HepG2 (cell line): ENCODE measurements at regions not wholly inside any gene's neighbourhood (a gene's known extent, or its start where the extent isn't known, plus 50 kb on each side); places are given as distances from the start of the nearest gene placed in this dataset.
A peak's percentile ranks its signal among the peaks of the same experiment; 100 is the strongest.

ENCODE experiments used
- ATAC-seq: fragments of 200-7000 bp; cut with Tn5 transposase; 3 replicates; pipeline ENCODE4 v1.9.1; 2020; ENCODE audit warnings: mild to moderate bottlenecking, moderate library complexity
- BruUV-seq: library from RNA; stranded (reverse); fragments of 400-500 nt; replicated peaks from 2 replicates; lab custom pipeline; 2021; lab: Mats Ljungman, UMichigan
- CTCF ChIA-PET: fragments of 300-600 bp; formaldehyde crosslinking; extraction: SDS; loops from one replicate; lab custom pipeline; 2021; ENCODE audit warnings: low total read pairs, inconsistent platforms, low intra/inter-chr PET ratio; lab: Yijun Ruan, JAX
- POLR2A ChIA-PET: fragments of 350-600 bp; sonication (Branson Sonifier 250); formaldehyde crosslinking; loops from one replicate; lab custom pipeline; 2020; ENCODE audit warnings: antibody characterized with exemption, inconsistent platforms; lab: Yijun Ruan, JAX
- DNase-seq: peaks from one replicate; pipeline ENCODE4 v3.0.0-alpha.2; 2015; ENCODE audit warnings: low spot score
- FAIRE-seq: peaks from 3 replicates; lab custom pipeline; 2011; peaks lifted over from hg19 to GRCh38; lab: Jason Lieb, UNC
- H2AFZ ChIP-seq: one replicate; pipeline ENCODE4 v1.6.1; 2011; ENCODE audit warnings: low read length, inconsistent platforms
- H3K27ac ChIP-seq: fragments of 300-600 bp; 3 replicates; pipeline ENCODE4 v1.8.0; 2011; ENCODE audit warnings: mixed run types, mild to moderate bottlenecking, mixed read lengths, low read length, inconsistent platforms; ENCODE audit not compliant: insufficient read depth; ENCODE audit errors: extremely low read length
- H3K27me3 ChIP-seq, 2 experiments: fragments of 200-600 bp in 1 of 2; 2 replicates in 1 of 2; 3 replicates in 1 of 2; pipeline versions ENCODE4 v1.6.0 to v1.8.0; 2011; ENCODE audit warnings: low read length in 2 of 2, mild to moderate bottlenecking in 2 of 2, moderate library complexity in 2 of 2, inconsistent platforms in 1 of 2; ENCODE audit not compliant: insufficient read depth in 2 of 2, control insufficient read depth in 1 of 2
- H3K36me3 ChIP-seq, 2 experiments: fragments of 200-600 bp in 1 of 2; replicated peaks in 1 of 2; 2 replicates in 1 of 2; 3 replicates in 1 of 2; pipeline versions ENCODE4 v1.5.1 to v1.8.0; 2011; ENCODE audit warnings: low read length in 2 of 2, inconsistent platforms in 1 of 2; ENCODE audit not compliant: insufficient read depth in 2 of 2, control insufficient read depth in 1 of 2
- H3K4me1 ChIP-seq: 2 replicates; pipeline ENCODE4 v1.5.1; 2012; ENCODE audit warnings: low read length, inconsistent platforms; ENCODE audit not compliant: insufficient read depth
- H3K4me2 ChIP-seq: 2 replicates; pipeline ENCODE4 v1.6.0; 2011; ENCODE audit warnings: low read depth, low read length, inconsistent platforms
- H3K4me3 ChIP-seq, 3 experiments: fragments of 200-600 bp in 1 of 3; sonication (generic), shearing (Covaris generic) in 1 of 3; replicated peaks in 1 of 3; 2 replicates each; pipeline ENCODE4 v1.5.1; 2011 to 2016; ENCODE audit warnings: low read length in 3 of 3, inconsistent platforms in 2 of 3, low read depth in 2 of 3, mild to moderate bottlenecking in 2 of 3, control low read depth in 1 of 3, mixed read lengths in 1 of 3; ENCODE audit not compliant: insufficient read depth in 1 of 3
- H3K79me2 ChIP-seq: one replicate; pipeline ENCODE4 v1.6.1; 2011; ENCODE audit warnings: low read length, inconsistent platforms; ENCODE audit not compliant: insufficient read depth
- H3K9ac ChIP-seq: 2 replicates; pipeline ENCODE4 v1.6.0; 2011; ENCODE audit warnings: mild to moderate bottlenecking, low read depth, low read length, inconsistent platforms; ENCODE audit not compliant: insufficient read depth
- H3K9me3 ChIP-seq: 2 replicates; pipeline ENCODE4 v1.5.1; 2012; ENCODE audit warnings: mild to moderate bottlenecking, low read length
- H4K20me1 ChIP-seq: 2 replicates; pipeline ENCODE4 v1.6.0; 2011; ENCODE audit warnings: inconsistent platforms, mild to moderate bottlenecking, low read length, moderate library complexity; ENCODE audit not compliant: insufficient read depth
- CTCF ChIP-seq: sonication (generic); formaldehyde crosslinking; IDR thresholded peaks from 2 replicates; pipeline ENCODE4 v1.5.0; 2020; ENCODE audit warnings: mild to moderate bottlenecking, missing genetic modification reagents, moderate library complexity
- HNF4A ChIP-seq: sonication (generic); formaldehyde crosslinking; IDR thresholded peaks from 2 replicates; pipeline ENCODE4 v1.4.0; 2020; ENCODE audit warnings: missing genetic modification reagents
- PHB2 ChIP-seq: fragments of 450-650 bp; IDR thresholded peaks from 2 replicates; pipeline ENCODE4 v1.6.1; 2018; ENCODE audit not compliant: partially characterized antibody
- WGBS: methylation state at CpG from one replicate; pipeline ENCODE4 v1.1.6; 2017; ENCODE audit warnings: low lambda C conversion rate; 5-methylcytosine and 5-hydroxymethylcytosine counted together
- in situ Hi-C: cut with HindIII; loops from 2 replicates; pipeline ENCODE4 v1.10.0; 2017; ENCODE audit warnings: low pct_unique_long_range_greater_than_20kb; ENCODE audit not compliant: extremely low pct_ligation_motif_present
- intact Hi-C: fragments of 100-400 bp; cut with micrococcal nuclease; formaldehyde crosslinking; loops from one replicate; pipeline ENCODE4 v1.10.0; 2022; ENCODE audit not compliant: unreplicated experiment

DNA sequence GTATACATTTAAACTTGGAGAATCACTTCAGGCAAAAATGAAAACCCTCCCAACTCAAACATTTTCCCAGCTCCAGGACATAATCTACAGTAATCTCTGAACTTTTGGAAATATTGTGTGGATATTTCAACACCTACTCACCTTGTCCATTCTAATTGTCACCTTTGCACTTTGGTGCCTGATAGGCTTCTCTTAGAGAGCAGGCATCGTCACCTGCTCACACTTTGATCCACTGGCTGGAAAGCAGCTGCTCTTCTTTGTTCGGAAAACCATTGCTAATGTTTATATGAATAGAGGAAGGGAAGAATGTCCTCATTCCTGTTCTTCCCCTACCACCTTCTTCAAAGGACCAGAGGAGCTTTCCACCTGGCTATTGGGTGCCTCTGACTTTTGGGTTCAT, 411.2 kb downstream of the FGF9 start:
- H2AFZ ChIP-seq = no peak overlapping the region
- peaks cover 9% of the 10 kb centered on the region; the same call in 1 of the 2 replicates for H3K4me1 ChIP-seq
- ChIA-PET POLR2A (no interaction called here), CTCF (no interaction called here)
- H3K36me3 ChIP-seq = no peaks in the 10 kb centered on the region
- FAIRE-seq (no peak), DNase-seq (peak; percentile 4), ATAC-seq (peak; percentile 42; the same call in 2 of the 3 replicates)
- H3K9me3 ChIP-seq = no peaks in the 10 kb centered on the region
- H3K27ac ChIP-seq = no peak overlapping the region
- 4% methylated on average over 2 of the region's 2 CpGs for WGBS
- H4K20me1 ChIP-seq = no peaks in the 10 kb centered on the region
- H3K4me3 ChIP-seq = no peak overlapping the region
- no peaks in the 10 kb centered on the region for H3K27me3 ChIP-seq
- no peak overlapping the region for H3K4me2 ChIP-seq
- H3K79me2 ChIP-seq = no peaks in the 10 kb centered on the region
- BruUV-seq = no TSS peak
- intact Hi-C loops = no loop called here
- in situ Hi-C loops = no loop called here
- H3K9ac ChIP-seq = no peak overlapping the region
- TF ChIP-seq PHB2 = no peak
- TF ChIP-seq HNF4A (CRISPR knock-in tag) = peak; percentile 48
- TF ChIP-seq, all 625 proteins: peak for 1

DNA sequence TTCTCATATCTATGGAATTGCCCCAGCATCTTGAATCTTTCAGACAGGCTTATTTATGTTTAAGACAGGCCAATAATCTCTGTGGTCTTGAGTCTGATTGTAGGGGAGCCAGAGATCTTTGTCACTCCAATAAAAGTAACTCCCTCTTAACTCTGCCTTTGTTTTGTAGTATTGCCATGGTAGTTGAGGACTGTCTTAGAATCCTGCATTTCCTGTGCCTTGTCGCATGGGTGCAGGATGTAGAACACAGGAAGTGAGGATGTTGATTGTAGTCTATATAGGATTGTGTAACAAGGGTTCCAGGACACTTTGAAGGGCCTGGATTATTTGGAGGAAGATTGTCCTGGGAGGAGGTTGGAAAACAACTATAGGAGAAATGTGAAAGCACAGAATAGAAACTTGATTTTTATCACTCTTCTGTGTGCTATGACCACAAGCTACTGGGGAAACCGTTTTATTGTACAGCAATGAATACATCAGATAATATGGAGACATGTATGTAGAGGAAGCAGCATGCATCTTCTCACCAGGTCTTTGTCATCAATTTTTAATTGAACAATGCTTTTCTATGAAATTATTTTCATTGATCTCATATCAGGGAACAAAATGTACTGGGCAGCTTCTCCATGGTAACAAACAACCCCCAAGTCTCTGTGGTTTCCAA, 411.7 kb downstream of the FGF9 start:
- 14% methylated on average over 2 of the region's 2 CpGs for WGBS
- no peak overlapping the region for H3K27ac ChIP-seq
- H2AFZ ChIP-seq = no peak overlapping the region
- no peak overlapping the region for H3K9ac ChIP-seq
- H3K4me3 ChIP-seq = no peak overlapping the region
- no peaks in the 10 kb centered on the region for H3K9me3 ChIP-seq
- no peaks in the 10 kb centered on the region for H3K79me2 ChIP-seq
- H3K4me2 ChIP-seq = no peak overlapping the region
- BruUV-seq = no TSS peak
- POLR2A ChIA-PET = no interaction called here
- in situ Hi-C loops (no loop called here), intact Hi-C loops (no loop called here)
- no peak for TF ChIP-seq CTCF (CRISPR knock-in tag)
- CTCF ChIA-PET = no interaction called here
- FAIRE-seq (no peak), DNase-seq (no peak), ATAC-seq (no peak)
- H4K20me1 ChIP-seq = no peaks in the 10 kb centered on the region
- H3K27me3 ChIP-seq = no peaks in the 10 kb centered on the region
- peaks cover 9% of the 10 kb centered on the region; the same call in 1 of the 2 replicates for H3K4me1 ChIP-seq
- H3K36me3 ChIP-seq = no peaks in the 10 kb centered on the region
